ENCODE measurements at regions not wholly inside any gene's neighbourhood (a gene's known extent, or its start where the extent isn't known, plus 50 kb on each side); places are given as distances from the start of the nearest gene placed in this dataset.

DNA sequence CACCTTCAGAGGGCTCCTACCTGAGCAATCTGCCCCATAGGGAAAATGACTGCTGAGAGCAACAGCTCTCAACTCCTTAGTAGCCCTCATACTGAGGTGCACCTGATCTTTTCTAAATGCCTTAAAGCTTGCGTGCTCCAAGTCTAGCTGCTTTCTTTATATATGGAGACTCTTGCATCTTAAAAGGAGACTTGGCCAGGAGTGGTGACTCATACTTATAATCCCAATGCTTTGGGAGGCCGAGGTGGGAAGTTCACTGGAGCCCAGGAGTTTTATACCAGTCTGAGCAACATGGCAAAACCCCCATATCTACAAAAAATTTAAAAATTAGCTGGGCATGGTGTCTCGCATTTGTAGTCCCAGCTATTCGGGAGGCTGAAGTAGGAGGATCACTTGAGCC lies 78.1 kb upstream of the TRIM2 start:
- TF ChIP-seq POLR2A (IDR thresholded peaks at IDR 0.05; ENCODE audit: low read depth) (no peak), POLR2AphosphoS5 (IDR thresholded peaks at IDR 0.05) (no peak), EP300 (IDR thresholded peaks at IDR 0.05) (no peak)
- TF ChIP-seq, protein P1, sequence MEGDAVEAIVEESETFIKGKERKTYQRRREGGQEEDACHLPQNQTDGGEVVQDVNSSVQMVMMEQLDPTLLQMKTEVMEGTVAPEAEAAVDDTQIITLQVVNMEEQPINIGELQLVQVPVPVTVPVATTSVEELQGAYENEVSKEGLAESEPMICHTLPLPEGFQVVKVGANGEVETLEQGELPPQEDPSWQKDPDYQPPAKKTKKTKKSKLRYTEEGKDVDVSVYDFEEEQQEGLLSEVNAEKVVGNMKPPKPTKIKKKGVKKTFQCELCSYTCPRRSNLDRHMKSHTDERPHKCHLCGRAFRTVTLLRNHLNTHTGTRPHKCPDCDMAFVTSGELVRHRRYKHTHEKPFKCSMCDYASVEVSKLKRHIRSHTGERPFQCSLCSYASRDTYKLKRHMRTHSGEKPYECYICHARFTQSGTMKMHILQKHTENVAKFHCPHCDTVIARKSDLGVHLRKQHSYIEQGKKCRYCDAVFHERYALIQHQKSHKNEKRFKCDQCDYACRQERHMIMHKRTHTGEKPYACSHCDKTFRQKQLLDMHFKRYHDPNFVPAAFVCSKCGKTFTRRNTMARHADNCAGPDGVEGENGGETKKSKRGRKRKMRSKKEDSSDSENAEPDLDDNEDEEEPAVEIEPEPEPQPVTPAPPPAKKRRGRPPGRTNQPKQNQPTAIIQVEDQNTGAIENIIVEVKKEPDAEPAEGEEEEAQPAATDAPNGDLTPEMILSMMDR (IDR thresholded peaks at IDR 0.05): no peak

Measured in esophagus muscularis mucosa (tissue), 4 donors.